GM19395 (cell line): ENCODE measurements at regions not wholly inside any gene's neighbourhood (a gene's known extent, or its start where the extent isn't known, plus 50 kb on each side); places are given as distances from the start of the nearest gene placed in this dataset.

Source experiments
- ATAC-seq: cut with Tn5 transposase; IDR thresholded peaks from one replicate; pipeline ENCODE4 v1.9.1; 2021; ENCODE audit warnings: mild to moderate bottlenecking, moderate library complexity; ENCODE audit not compliant: unreplicated experiment

DNA sequence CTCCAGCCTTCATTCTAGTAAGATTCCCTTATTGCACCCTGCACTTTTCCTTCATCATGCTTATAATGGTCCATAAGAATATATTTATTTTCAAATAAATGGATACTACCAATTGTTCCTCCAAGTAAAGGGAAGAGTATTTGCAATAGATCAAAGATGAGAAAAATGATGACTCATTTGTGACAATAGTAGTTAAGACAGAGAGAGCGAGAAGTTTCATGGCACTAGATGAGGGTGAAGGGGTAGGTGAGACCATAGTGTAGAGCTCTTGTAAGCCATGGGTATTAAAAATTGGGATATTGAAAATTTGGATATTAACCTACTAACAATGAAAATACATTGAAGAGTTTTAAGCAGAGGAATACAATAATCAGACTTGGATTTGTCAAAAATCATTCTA, 404.6 kb downstream of the EFNA5 start:
- no peak for ATAC-seq

DNA sequence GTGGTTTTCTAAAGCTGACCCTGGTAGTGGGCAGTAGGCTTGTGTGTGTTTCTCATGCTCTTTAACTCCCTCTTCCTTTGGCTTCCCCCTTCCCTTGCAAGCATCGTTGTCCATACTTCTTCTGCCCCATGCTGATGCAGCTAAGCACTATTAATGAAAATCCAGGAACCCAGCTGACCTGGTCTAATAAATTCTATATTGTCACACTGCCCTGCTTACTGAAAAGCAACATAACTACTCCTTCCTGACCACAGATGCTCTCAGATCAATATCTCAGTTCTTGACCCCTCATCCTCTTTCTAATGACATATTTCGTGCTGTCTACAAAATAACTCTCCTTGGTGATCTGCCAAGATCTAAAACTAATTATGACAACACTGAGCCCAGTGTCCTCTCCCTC, 405.5 kb downstream of the EFNA5 start:
- ATAC-seq: no peak

DNA sequence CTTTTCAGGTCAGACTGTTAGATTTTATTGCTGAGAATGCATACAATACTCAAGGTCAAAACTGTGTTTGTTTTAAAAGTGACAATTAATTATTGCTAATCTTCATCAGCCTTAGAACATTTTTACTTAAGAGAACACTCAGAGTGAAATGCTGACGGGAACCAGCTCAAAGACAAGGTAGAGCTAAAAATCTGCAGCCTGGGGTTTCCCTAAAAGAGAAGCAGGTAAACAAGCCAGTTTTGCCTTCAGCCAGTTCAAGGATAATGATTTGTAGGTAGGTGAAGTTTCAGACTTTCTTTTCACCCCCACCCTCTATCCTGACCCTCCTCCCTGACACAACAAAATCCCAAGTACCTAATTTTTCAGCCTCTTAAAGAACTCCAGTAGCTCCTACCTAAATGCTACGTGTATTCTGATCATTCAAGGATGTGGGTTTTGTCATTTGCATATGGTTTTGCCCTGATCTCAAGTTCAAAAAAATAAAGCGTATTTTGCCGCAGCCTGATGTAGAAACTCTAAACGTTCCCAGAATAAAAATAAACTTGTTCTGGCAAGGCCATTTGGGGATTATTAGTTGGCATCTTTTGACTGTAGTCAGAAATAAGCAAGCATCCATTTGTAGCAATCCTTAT, 407.2 kb downstream of the EFNA5 start:
- peak; percentile 85 for ATAC-seq

DNA sequence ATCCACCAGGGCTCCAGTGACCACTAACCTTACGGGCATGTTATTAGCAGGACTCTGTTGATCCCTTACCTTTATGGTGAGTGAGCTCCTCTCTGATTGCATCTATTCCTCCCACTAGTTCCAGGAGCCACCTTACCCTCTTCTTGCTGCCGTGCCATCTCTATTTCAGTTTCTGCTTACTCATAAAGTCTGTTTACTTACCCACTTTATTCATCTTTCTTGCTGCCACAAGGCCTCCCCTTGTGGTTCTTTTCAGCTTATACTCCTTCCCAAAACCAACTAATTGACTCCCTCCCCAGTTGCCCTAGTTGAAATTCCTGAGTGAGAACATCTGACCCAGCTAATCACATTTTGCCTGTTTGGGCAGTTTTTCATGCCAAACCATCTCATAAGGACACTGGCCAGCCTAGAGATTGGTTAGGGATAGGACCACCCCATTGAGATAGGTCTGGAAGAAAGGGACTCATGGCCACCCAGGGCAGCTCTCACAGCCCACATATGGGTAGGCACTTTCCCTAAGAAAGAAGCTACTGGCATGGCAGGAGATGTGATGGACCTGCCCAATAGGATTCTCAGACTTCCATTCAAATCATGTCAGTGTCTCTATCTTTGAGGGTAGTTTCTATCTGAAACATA, 412.7 kb downstream of the EFNA5 start:
- peak; percentile 72 for ATAC-seq

DNA sequence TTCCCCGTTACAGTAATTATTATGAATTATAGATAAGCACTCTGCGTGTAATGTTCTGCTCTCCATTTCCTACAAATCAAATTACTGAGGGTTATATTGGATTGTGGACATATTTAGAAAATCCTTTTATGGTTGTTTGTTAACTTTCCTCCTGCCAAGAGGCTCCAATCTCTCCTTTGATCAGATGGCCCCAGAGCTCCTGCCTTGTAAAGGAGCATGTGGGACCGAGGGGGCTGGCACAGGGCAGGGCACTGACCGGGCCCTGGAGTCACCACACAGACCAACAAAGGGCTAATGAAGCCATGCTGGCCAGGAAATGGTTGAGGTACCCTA, 415.9 kb downstream of the EFNA5 start:
- no peak for ATAC-seq

DNA sequence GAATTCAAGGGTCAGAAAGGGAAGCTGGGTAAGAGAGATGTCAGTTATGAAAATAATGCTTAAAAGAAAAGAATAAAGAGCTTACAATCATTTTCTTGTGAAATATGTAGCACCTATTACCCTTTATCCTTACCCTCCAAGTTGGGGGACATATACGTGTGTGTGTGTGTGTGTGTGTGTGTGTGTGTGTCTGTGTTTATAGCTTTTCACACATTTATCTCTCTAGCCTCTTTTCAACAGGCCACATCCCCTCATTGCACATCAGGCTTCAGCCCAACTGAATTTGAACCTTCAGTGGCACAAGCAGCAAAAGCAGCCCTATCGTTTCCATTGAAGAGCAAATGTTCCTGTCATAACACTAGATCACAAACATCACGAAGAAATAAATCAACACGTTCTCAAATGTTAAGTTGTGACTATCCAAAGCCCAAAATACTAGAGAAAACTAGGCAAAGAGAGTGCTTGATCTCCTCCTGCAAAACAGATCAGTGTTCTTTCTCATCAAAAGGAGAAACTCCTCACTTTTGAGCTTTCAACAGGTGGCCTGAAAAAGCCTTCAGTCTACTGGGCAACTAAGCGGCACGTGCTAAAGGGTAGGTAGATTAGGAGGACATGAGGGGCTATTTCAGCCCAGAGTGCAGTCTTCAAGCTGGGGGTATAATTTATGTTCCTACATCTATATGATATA, 416.4 kb downstream of the EFNA5 start:
- ATAC-seq: no peak

DNA sequence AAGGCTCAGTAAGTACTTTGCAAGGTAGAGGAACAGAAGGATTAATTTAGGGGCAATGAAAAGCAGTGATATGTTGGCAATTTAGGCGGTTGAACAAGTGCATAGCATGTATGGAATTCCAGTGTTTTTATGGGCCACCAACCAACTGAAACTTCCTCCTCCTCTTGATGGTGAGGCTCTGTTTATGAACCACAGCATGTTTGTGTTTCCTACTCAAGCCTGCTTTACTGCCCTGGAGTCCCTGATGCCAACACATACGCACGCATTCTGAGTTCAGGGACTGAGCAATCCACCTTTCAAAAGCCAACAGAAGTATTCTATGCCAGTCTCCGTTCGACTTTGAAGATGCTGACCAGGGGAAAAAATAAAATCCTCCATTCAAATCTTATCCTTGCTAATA, 417.5 kb downstream of the EFNA5 start:
- ATAC-seq: no peak

DNA sequence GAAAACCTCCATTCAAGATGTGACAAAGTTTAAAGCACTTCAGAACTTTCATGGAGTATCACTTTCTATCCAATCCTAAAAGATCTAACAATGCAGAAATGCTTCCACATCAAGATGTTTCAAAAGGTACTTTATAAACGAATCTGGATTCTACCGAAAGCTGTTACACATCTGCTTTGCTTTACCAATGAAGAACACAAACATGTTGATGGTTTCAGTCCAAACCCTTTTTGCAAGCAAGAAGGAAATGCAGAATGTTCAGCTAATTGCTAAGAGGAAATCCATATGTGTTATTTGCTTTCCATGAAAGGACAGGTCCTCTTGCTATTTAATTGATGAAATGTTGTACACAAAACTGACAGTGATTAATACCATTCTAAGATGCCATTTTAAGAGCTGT, 419.6 kb downstream of the EFNA5 start:
- ATAC-seq: no peak

DNA sequence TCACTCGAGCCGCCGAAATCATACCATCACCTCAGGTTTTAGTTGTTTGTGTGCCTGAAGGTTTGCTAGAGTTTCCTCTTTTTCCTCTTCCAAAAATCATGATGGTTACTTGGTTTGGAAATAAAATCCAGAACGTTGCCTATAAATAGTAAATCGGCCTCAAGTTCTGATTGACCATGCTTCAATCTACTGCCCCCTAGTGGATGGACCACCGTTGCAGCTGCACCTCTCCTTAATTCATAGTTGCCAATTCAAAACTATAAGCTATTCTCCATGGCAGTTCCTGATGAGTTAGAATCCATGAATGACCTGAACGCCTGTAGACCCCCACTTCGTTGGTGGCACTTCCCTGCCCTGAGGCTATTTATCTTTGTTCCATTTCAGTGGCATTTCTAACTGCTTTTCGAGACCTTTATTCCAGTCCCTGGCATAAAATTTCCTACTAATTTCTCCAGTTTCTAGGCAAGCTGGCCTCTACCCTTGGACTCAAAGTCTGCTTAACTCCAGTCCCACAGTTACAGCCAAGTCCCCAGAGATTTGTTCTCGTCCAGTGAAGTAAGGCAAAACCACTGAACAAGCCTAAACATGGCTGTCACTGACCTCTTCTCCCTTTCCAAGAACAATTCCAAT, 422.6 kb downstream of the EFNA5 start:
- peak; percentile 73 for ATAC-seq

DNA sequence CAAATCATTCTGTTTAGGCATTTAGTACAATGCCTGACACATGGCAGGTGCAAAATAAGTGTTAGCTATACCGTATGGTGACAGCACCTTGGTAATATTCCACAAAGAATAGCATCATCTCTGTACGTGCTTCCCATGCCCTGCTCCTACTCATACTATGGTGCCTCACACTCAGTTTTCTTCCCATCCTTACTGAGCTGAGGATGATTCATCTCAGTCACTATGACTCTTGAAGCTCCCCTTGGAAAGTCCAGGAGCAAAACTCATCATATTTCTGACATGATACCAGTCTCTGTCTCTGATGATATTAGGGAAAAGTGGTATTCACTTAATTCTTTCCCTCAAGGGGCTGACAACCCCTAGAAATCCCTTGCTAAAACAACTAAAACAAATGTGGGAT, 423.3 kb downstream of the EFNA5 start:
- no peak for ATAC-seq

DNA sequence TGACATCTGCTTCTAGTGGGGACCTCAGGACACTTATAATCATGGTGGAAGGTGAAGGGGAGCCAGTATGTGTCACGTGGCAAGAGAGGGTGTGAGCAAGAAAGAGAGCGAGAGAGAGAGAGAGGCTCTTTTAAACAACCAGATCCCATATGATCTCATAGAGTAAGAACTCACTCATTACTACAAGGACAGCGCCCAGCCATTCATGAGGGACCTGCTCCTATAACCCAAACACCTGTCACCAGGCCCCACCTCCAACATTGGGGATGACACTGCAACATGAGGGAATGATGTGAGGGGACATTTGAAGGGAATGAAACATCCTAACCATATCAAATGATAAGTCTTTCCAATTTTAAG, 427.5 kb downstream of the EFNA5 start:
- no peak for ATAC-seq

DNA sequence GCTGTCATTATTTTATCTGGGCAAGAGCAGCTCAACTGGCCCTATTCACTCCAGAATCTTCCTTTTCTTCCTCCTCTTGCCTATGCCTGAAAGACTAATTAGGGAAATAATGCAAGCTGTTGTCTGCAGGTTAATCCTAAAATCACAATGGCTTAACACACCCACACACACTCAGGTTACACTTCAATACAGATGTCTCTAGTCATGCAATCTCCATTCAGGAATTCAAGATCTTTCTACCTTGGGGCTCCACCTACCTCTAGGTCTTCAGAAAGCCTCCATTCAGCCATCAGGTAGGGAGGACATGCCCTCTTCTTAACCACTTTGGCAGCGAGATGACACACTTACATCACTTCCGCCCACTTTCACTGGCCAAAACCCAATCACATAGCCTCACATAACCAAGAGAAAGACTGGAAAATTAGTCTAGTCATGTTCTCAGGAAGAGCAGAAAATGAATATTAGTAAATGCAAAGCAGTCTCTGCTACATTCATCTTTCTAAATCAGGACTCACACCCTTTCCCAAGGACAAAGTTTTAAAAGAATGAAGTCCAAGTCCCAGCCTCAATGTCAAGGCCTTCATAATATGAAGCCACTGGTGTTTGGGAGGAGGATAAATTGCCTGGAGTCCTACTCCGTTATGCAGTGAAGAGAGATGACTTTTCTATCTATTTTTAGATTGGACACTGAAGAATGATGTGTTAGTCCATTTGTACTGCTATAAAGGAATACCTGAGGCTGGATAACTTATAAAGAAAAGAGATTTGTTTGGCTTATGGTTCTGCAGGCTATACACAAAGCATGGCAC, 428.1 kb downstream of the EFNA5 start:
- ATAC-seq: no peak

DNA sequence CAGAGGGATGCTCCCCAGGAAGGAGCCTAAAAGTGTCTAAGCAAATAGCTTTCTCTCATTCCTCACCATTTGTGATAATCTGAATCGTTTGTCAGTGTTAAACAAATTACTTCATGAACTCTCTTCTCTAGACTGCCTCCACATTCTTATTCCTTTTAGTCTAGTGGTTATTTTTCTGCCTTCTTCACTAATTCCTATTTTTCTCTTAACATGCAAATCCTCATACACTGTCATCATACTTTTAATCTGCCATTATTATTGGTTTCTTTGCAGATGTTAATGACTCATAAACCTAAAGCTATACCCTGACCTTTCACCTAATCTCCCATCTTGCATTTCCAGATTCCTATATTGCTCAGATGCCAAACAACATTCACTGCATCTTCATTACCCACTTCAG, 428.9 kb downstream of the EFNA5 start:
- ATAC-seq: no peak

DNA sequence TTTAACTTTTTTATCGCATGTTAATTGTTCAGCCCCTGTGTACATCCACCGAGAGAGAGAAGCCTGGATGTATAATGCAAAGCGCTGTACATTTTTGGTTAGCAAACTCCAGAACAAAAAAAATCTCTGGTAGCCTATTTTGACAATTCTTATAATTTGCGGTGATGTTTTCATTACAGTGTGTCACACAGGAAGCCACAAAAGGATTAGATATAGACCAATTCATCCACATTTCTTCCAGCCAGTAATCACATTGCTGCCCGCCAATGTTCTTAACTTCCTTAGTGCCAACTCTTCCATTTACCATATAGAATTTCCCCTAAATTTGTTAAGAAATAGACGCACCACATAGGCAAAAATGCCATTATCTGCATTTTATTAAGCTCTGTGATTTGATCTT, 435.6 kb downstream of the EFNA5 start:
- no peak for ATAC-seq

DNA sequence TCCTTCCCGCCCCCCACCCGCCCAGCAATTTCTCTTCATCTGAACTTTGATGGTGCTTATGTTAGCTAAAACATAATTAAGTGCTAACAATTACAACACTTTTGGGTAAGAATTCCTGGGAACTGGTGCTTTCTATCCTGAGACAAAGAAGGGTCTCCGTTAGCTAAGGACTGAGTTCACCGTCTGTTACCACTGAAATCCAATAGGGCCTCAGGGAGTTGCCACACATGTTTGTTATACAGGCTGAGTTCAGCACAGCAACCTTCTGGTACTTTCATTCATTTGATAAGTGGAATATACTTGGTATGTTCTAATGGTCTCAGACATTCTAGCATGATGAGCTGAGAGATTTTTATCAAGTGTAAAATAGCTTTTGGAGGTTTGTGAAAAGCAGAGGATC, 437.9 kb downstream of the EFNA5 start:
- no peak for ATAC-seq

DNA sequence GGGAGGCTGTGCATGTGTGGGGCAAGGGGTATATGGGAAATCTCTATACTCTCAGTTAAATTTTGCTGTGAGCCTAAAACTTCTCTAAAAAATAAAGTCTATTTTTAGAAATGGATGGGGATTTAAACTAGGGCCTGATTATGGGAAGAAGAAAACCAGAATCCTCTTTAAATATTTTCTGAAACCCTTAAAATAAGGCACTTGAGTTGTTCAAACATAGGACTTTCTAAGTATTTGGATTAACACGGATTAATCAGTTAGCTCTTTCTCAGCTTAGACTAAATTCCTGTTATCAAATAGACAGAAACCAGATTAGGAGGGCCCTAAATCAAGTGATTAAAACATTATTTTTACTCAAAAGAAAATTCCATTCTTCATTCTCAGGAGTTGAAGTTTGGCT, 438.4 kb downstream of the EFNA5 start:
- no peak for ATAC-seq

DNA sequence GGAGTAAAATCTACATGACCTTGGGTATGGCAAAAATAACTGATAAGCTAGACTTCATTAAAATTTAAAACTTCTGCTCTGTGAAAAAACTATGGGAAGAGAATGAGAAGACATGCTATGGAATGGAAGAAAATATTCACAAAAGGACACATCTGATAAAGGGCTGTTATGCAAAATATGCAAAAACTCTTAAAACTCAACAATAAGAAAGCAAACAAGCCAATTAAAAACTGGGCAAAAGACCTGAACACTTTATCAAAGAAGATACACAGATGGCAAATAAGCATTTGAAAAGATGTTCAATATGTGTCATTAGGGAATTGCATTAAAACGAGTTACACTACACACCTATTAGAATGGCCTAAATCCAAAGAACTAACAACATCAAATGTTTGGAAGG, 439.5 kb downstream of the EFNA5 start:
- ATAC-seq: no peak

DNA sequence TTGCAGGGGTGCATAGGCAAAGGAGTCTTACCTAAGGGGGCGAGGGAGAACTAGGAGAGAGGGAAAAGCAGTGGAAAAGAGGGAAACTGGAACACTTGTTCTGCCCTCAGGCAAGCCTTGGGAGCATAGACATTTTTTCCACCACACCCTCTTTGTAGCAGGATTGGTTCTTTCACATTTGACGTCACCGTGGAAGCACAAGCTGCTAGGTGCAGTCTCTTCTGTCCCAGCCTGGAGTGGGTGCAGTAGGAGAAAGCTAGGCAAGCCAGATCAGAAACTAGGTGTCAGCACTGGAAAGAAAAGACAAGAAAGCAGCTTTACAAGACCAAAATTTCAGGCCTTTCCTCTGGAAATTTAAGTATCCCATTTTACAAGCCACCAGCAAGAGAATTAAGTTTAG, 440.4 kb downstream of the EFNA5 start:
- ATAC-seq: no peak

DNA sequence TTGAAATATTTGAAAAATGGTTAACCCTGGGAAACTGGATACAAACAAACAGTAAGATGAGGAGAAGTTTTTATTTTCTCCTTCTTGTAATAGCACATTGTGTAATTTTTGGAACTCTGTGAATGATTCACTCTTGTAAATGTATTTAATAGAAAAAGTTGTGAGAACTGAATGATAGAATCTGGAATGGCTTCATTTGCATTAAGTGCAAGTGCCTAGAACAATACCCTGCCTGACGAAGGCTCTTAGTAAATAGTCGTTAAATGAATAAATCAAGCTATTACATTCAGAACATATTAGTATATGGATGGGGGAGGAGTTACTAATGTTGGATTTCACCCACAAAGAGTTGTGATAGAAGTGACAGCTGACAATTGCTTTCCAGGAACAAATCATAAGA, 442.5 kb downstream of the EFNA5 start:
- no peak for ATAC-seq

DNA sequence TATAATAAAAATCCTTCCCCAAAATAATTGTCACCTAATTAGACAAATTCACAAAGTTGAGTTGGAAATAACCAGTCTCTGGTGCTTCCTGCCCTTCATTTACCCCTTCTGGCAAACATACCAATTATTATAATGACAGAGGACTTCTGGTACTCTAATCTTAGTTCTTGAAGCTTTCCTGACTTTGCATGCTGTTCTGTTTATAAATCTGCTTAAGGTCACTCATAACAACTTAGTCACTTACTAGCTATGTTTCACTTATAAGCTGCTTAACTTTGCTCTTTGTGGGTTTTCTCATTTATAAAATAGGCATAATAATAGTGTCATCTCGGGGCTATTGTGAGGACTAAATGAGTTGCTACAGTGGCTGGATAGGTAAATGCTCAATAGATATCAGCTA, 446.5 kb downstream of the EFNA5 start:
- no peak for ATAC-seq

DNA sequence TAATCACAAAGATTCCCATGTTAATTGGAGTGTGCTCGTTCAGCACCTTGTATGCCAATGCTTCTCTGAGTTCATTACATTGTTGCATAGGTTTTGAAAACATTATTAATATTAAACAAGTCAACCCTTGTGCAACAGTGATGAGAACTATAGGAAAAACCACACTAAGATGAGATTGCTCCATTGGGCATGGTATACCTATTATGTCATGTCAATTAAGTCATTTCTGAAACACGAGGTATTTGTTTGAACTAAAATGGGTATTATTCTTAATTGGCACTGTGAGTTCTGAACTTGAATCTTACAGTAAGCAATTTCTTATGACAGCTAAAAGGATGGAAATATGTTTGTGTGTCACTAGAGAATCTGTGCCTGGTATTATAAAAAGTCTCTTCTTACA, 447.7 kb downstream of the EFNA5 start:
- no peak for ATAC-seq
